ENCODE measurements at regions not wholly inside any gene's neighbourhood (a gene's known extent, or its start where the extent isn't known, plus 50 kb on each side); places are given as distances from the start of the nearest gene placed in this dataset.

DNA sequence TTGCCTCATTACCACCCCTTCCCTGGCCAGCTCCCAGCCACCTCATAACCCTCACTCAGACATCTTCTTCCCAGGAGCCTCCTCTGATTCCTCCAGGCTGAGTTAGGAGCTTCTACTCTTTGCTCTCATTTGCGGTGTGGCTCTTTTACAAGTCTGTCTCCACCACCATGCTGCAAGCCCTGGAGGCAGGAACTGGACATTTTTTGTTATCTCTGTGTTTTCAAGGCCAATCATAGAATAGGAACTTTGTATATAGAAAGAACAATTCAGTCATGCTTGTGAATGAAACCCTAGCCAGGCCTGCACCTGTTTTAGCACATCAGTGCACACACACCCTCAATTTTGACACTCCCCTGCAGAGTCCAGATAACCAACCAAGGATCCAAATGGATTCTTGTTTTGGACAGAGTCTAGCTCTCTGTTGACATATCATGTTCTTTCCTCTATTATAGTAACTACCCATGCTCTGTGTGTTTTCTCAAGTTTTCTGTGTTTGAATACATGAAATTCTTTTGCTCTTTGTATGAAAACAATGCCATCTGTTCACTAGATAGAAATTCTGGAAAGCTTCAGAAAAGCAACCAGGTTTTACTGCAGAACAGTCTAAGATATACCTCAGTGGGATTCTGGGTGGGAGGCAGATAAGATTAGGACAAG is 60.9 kb upstream of the ZNF648 start:
- no peak for DNase-seq (ENCODE audit: low spot score)

DNA sequence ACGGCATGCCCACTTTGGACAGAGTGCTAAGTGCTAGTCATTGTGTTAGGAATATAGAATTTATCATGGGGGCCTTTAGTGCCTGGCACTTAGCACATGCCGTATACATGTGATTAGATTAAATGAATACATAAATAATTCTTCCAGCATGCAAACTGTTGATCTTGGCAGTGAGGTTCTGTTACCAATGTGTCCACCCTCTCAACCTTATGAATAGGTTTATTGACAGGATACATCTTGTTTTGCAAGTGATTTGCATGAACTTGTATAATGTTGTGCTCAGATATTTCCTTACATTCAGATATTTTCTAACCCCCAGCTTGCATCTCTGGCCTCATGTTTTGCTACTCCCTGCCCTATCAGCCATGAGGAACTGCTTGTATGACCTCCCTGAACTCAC is 60.3 kb upstream of the ZNF648 start:
- DNase-seq (ENCODE audit: low spot score): no peak

DNA sequence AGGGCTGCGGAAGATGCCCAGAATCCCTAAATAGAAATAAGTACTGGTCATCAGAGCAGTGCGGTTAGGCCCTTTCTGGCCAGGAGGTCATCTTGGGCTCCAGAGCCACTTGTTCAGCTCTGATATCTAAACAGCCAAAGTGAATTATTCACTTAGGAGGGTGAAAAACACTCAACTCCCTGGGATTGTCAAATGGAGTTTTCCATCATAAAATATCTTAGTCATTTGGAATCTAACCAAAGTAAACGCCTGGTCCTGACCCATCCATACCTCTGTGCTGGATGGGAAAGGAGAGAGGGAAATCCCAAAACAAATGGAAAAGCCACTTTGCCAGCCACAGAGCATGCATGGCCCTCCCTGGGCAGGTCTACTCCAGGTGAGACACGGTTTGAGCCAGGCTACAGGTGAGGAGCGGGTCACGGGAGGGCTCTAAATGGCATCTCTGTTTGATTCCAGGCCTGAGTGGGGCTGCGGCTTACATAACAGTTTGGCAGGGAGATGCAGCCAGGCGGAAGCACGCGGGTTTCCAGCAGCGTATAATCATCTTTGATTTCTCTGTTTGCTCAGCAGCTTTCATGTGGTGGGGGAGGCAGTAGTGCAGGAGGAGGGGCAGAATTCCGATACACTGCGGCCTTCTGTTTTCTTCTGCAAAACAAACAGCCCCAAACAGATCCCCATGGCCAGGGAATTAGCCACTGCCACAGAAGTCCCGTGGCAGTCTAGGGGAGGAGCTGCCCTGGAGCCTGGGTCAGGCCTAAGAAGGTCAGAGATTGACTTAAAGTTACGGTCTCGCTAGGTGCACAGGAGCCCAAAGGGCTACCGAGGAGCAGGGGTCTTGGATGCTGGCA is 59.1 kb upstream of the ZNF648 start:
- no peak for DNase-seq (ENCODE audit: low spot score)

DNA sequence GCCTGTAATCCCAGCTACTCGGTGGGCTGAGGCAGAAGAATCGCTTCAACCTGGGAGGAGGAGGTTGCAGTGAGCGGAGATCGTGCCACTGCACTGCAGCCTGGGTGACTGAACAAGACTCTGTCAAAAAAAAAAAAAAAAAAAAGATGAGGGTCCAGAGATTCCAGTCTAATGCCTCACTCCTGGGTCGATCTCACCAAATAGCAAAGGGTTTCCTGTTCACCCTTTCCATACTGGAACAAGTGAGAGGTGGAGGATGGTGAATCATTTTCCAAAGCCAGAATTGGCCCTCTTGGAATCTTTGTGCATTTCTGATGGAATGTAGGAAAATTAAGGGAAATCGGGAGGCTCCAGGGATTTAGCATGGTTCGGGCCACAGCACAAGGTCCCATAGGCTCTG is 58.1 kb upstream of the ZNF648 start:
- DNase-seq (ENCODE audit: low spot score): no peak

DNA sequence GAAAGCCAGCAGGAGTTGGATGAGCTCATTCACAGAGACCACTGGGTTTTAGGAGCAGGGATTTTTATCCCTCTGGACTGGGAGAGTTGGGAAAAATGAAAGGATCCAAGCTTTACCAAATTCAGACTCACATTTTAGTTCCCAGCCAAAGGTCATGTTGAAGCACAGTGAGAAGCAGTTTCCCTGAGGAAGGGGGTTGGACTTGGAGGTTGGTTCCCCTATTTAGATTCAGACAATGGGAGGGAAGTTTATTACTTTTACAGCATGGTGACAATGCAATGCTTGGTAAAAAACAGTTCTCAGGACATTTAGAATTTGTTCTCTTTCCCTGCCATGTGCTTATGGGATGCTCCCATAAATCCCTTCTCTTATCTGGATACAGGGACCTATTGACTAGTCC is 57.3 kb upstream of the ZNF648 start:
- DNase-seq (ENCODE audit: low spot score): no peak

DNA sequence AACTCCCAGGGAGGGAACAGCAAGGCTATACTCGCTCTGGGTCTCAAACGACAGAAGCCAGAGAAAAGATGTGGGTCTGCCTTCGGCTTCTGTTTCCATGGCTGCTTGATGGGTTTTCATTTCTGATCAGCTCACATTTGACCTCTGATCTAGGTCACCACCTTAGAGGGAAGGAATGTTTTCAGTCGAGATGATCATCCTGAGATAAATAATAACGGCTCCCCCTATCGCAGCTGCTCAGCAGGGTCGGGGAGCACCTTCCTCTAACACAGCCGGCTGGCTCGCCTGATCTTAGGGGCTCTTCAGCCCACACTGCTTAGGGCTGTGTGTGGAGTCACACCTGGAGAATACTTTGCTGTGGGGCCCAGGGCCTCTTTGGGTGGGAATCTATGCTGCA is 53.1 kb upstream of the ZNF648 start:
- DNase-seq (ENCODE audit: low spot score): no peak

DNA sequence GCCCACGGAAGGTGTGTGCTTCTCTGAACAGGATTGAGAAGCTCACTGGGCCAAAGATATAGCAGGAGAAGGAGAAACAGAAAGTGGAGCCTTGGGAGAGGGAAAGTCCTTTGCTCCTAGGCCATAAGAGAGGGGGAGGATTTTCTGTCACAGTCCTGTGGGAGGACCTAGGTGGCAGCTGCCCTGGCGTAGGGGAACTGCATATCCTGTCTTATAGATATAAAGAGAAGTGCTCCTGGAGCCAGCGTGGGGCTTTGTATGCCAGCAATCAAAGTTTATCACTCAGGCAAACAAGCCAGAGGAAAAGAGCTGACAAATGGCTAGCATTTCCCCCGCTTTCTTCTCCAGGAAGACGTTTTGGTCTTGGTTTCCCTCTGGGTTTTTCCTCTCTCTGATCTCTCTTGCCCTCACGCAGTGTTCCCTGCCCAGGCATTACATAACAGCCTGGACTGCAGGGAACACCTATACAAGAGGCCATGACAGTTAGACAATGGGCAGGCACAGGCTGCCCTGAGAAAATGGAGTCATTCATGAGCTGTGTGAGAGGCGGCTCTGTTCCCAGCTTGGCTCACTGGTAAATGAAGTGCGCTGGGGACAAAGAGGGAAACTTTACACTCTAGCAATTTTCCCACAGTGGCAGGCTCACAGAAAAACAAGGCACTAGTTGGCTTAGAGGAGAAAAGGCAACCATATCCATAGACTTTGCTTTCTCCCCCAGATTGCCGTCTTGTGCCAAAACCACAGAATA is 52.5 kb upstream of the ZNF648 start:
- DNase-seq (ENCODE audit: low spot score): no peak

DNA sequence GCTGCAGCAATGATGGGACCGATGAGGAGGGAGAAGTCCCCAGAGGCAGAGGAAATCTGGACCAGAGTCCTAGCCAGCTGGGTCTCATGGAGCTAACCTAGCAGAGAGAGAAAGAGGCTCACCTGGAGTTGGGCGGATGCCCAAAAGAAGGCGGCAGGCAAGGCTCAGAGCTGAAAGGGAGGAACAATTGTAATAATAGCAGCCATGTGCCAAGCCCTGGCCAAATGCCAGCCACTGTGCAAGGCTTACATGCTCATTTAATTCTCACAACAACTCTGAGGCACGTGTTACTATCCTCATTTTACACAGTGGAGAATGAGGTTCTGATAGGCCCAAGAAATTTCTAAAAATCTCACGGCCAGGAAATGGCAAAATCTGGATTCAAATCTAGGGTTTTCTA is 50.0 kb upstream of the ZNF648 start:
- no peak for DNase-seq (ENCODE audit: low spot score)
